GM20000 (cell line): ENCODE measurements at regions not wholly inside any gene's neighbourhood (a gene's known extent, or its start where the extent isn't known, plus 50 kb on each side); places are given as distances from the start of the nearest gene placed in this dataset.

Source experiments
- DNase-seq: peaks from one replicate; pipeline ENCODE4 v3.0.0; 2012; ENCODE audit warnings: low spot score
- CTCF ChIP-seq: IDR thresholded peaks from 2 replicates; pipeline ENCODE4 v1.5.1; 2012; ENCODE audit warnings: mild to moderate bottlenecking, control low read depth; ENCODE audit errors: extremely low read depth, missing control alignments

- no peak for DNase-seq
- TF ChIP-seq CTCF: no peak
Observed at GRCh38 chr17:70242781-70243437, 73.6 kb downstream of the KCNJ2 start.

- no peak for TF ChIP-seq CTCF
- DNase-seq: no peak
Observed at GRCh38 chr17:70251706-70252105, 82.4 kb downstream of the KCNJ2 start.

GRCh38 chr17:70254735-70255460, 85.6 kb downstream of the KCNJ2 start:
- DNase-seq: no peak
- no peak for TF ChIP-seq CTCF

- no peak for TF ChIP-seq CTCF
- DNase-seq: no peak
Observed at GRCh38 chr17:70256751-70257150, 87.4 kb downstream of the KCNJ2 start.

GRCh38 chr17:70258465-70258864, 89.1 kb downstream of the KCNJ2 start:
- DNase-seq: no peak
- TF ChIP-seq CTCF: no peak

GRCh38 chr17:70259400-70259799, 90.1 kb downstream of the KCNJ2 start:
- DNase-seq: no peak
- no peak for TF ChIP-seq CTCF

GRCh38 chr17:70261170-70261569, 91.8 kb downstream of the KCNJ2 start:
- no peak for DNase-seq

More at GRCh38 chr17:70261170-70261569, 91.8 kb downstream of the KCNJ2 start:
- no peak for TF ChIP-seq CTCF
